ENCODE measurements at regions not wholly inside any gene's neighbourhood (a gene's known extent, or its start where the extent isn't known, plus 50 kb on each side); places are given as distances from the start of the nearest gene placed in this dataset.

DNA sequence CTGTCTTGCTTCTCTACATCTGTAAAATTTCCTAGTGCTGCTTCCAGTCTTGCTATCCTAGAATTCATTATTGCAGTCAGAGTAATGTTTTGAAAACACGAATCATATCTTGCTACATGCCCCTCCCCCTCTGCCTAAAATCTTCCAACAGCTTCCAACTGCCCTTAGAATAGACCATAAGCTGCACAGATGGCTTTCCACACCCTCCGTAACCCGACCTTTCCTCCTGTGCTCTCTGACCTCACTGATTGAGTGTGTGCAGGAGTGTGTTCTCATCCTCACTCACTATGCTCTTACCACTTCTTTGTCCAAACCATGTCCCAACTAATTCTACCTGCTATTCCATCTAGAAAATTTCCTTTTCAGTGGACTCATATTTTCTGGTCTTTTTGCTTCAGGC lies 121.2 kb upstream of the ANKRD1 start:
- TF ChIP-seq POLR2A (IDR thresholded peaks at IDR 0.05): no peak
- TF ChIP-seq, protein P1, sequence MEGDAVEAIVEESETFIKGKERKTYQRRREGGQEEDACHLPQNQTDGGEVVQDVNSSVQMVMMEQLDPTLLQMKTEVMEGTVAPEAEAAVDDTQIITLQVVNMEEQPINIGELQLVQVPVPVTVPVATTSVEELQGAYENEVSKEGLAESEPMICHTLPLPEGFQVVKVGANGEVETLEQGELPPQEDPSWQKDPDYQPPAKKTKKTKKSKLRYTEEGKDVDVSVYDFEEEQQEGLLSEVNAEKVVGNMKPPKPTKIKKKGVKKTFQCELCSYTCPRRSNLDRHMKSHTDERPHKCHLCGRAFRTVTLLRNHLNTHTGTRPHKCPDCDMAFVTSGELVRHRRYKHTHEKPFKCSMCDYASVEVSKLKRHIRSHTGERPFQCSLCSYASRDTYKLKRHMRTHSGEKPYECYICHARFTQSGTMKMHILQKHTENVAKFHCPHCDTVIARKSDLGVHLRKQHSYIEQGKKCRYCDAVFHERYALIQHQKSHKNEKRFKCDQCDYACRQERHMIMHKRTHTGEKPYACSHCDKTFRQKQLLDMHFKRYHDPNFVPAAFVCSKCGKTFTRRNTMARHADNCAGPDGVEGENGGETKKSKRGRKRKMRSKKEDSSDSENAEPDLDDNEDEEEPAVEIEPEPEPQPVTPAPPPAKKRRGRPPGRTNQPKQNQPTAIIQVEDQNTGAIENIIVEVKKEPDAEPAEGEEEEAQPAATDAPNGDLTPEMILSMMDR (IDR thresholded peaks at IDR 0.05): no peak
- TF ChIP-seq EP300 (IDR thresholded peaks at IDR 0.05): no peak
- 6 to 38% (median 11%) methylated on average over 3 of the region's 3 CpGs for WGBS, 3 donors
- H3K27me3 ChIP-seq: no peaks in the 10 kb centered on the region
- DNase-seq: no peak
- no peak overlapping the region for H3K27ac ChIP-seq
- peaks cover 10% of the 10 kb centered on the region for H3K4me1 ChIP-seq (ENCODE audit: insufficient read depth)
- no peaks in the 10 kb centered on the region for H3K36me3 ChIP-seq
- intact Hi-C loops (cut with DNase I): no loop called here
- no peak overlapping the region for H3K4me3 ChIP-seq
- H3K9me3 ChIP-seq: no peaks in the 10 kb centered on the region

DNA sequence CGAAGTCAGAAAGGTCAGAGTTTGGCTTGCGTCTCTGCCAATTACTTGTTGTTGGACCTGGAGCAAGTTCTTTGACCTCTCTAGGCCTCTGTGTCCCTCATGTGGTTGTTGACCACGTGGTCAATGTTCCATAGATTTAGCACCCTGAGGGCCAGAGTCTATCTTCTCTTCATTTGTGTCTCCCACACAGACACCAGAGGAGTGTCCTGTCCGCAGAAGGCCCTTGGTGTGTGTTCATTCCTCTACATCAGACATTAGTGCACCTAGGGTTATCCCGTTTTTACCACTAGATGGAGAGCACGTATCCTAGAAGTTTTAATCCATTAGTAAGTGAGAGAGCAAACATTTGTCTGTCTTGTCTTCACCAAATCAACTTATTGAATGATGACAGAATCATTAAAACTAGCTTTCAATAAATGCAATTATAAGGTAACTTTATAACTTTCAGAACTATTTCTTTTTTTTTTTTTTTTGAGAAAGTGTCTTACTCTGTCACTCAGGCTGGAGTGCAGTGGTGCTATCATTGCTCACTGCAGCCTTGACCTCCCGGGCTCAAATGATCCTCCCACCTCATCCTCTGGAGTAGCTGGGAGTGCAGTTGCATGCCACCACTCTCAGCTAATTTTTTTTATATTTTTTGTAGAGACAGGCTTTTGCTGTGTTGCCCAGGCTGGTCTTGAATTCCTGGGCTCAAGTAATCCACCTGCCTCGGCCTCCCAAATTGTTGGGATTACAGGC lies 122.5 kb upstream of the ANKRD1 start:
- H3K4me1 ChIP-seq (ENCODE audit: insufficient read depth): peaks cover 10% of the 10 kb centered on the region
- no peak overlapping the region for H3K27ac ChIP-seq
- TF ChIP-seq POLR2A (IDR thresholded peaks at IDR 0.05) (no peak), EP300 (IDR thresholded peaks at IDR 0.05) (no peak)
- TF ChIP-seq, protein P1 (IDR thresholded peaks at IDR 0.05): peak in 1 of 3 donors; percentile 38
- no peaks in the 10 kb centered on the region for H3K36me3 ChIP-seq
- no peaks in the 10 kb centered on the region for H3K27me3 ChIP-seq
- intact Hi-C loops (cut with DNase I): no loop called here
- H3K9me3 ChIP-seq: no peaks in the 10 kb centered on the region
- WGBS, 3 donors: 54 to 60% (median 58%) methylated on average over 8 of the region's 8 CpGs
- no peak overlapping the region for H3K4me3 ChIP-seq
- DNase-seq: no peak

DNA sequence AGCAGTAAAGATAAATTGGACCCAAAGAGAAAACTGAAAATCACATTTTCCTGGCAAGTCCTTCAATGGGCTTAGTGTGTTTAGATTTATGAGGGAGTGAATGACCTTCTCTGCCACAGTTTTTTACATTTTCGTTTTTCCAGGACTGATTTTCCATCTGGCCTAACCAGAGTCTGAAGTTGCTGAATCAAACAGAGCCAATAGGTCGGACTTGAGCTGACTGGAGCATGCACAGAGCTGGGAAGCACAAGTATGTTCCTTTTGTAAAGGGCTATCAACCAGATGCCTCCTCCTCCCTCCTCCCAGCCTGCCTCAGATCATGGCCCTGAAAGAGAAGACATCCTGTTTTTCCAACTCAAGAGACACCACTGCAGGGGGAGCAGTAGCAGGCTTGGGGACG lies 126.0 kb upstream of the ANKRD1 start:
- no peak for DNase-seq
- no peaks in the 10 kb centered on the region for H3K36me3 ChIP-seq
- WGBS, 3 donors: 3 to 7% (median 7%) methylated on average over 3 of the region's 3 CpGs
- TF ChIP-seq, protein P1 (IDR thresholded peaks at IDR 0.05): no peak
- no peak for TF ChIP-seq EP300 (IDR thresholded peaks at IDR 0.05)
- TF ChIP-seq POLR2A (IDR thresholded peaks at IDR 0.05): no peak
- H3K9me3 ChIP-seq: no peaks in the 10 kb centered on the region
- H3K4me1 ChIP-seq (ENCODE audit: insufficient read depth): peaks cover 15% of the 10 kb centered on the region
- no peak overlapping the region for H3K4me3 ChIP-seq
- intact Hi-C loops (cut with DNase I): no loop called here
- no peaks in the 10 kb centered on the region for H3K27me3 ChIP-seq
- H3K27ac ChIP-seq: no peak overlapping the region

DNA sequence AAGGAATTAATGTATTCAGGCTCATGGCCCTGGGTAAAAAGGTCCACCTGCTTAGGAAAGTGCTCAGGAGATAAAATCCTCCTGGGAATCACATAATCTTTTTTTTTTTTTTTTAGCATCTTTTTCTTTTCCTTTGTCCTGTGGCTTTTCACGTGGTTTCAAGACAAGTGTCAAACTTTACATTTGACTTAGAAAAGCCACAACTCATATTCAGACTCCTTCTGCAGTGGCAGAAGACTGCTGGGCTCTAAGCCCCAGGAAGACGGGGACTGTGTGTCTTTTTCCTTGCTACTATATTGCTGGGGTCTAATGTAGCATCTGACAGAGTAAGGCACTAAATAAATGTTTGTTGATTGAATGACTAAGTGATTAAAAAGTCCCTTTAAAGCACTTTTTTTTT lies 127.5 kb upstream of the ANKRD1 start:
- H3K27ac ChIP-seq: no peak overlapping the region
- H3K9me3 ChIP-seq: no peaks in the 10 kb centered on the region
- peaks cover 10% of the 10 kb centered on the region for H3K4me1 ChIP-seq (ENCODE audit: insufficient read depth)
- TF ChIP-seq, protein P1 (IDR thresholded peaks at IDR 0.05): no peak
- TF ChIP-seq EP300 (IDR thresholded peaks at IDR 0.05): no peak
- TF ChIP-seq POLR2A (IDR thresholded peaks at IDR 0.05): no peak
- 85 to 91% (median 88%) methylated on average over 2 of the region's 2 CpGs for WGBS, 3 donors
- no peaks in the 10 kb centered on the region for H3K27me3 ChIP-seq
- no peak overlapping the region for H3K4me3 ChIP-seq
- DNase-seq: no peak
- intact Hi-C loops (cut with DNase I): no loop called here
- H3K36me3 ChIP-seq: no peaks in the 10 kb centered on the region

Data from ovary (tissue), 7 donors.